Body of pancreas (tissue), 4 donors: ENCODE measurements at regions not wholly inside any gene's neighbourhood (a gene's known extent, or its start where the extent isn't known, plus 50 kb on each side); places are given as distances from the start of the nearest gene placed in this dataset.
A peak's percentile ranks its signal among the peaks of the same experiment; 100 is the strongest.
"Not testable (repeated sequence)": the region's sequence is repeated elsewhere in the genome, so short reads cannot be mapped to it uniquely, and the experiment has no call there.

Source experiments
- ATAC-seq: fragments of 150-250 bp; one replicate; pipeline ENCODE4 v1.9.1; 2016
- DNase-seq, 4 donors: peaks; one replicate each; pipeline ENCODE4 v3.0.0-alpha.2; 2019
- H3K27ac ChIP-seq, 4 donors: fragments of 200-600 bp; sonication (generic); 1 replicate in 3 of 4; 2 replicates in 1 of 4; pipeline versions ENCODE4 v1.5.1 to v1.6.1; 2016 to 2019; ENCODE audit warnings: mild to moderate bottlenecking in 1 of 4, mixed read lengths in 1 of 4, moderate library complexity in 1 of 4
- H3K27me3 ChIP-seq, 2 donors: fragments of 200-600 bp; sonication (generic); one replicate each; pipeline ENCODE4 v1.6.0; 2016; ENCODE audit warnings: mild to moderate bottlenecking in 1 of 2
- H3K36me3 ChIP-seq, 2 donors: fragments of 200-600 bp; sonication (generic); replicated peaks in 1 of 2; 2 replicates each; pipeline ENCODE4 v1.5.1; 2016; ENCODE audit warnings: low read depth in 2 of 2; ENCODE audit not compliant: insufficient read depth in 1 of 2
- H3K4me1 ChIP-seq: fragments of 200-600 bp; sonication (generic); one replicate; pipeline ENCODE4 v1.6.0; 2016
- H3K4me3 ChIP-seq, 2 donors: fragments of 200-600 bp; sonication (generic); 1 replicate in 1 of 2; 2 replicates in 1 of 2; pipeline ENCODE4 v1.5.1; 2016 to 2019
- H3K9me3 ChIP-seq, 3 donors: fragments of 200-600 bp; sonication (generic); 1 replicate in 2 of 3; 2 replicates in 1 of 3; pipeline ENCODE4 v1.5.1; 2016
- POLR2A ChIP-seq, 3 donors: fragments of 450-650 bp; IDR thresholded peaks; one replicate each; pipeline ENCODE4 v1.6.1; 2016; ENCODE audit warnings: antibody characterized with exemption in 3 of 3, mild to moderate bottlenecking in 2 of 3
- WGBS, 2 donors: methylation state at CpG; one replicate each; pipeline ENCODE4 v1.1.5; 2017; 5-methylcytosine and 5-hydroxymethylcytosine counted together
- intact Hi-C: fragments of 100-400 bp; cut with DNase I; formaldehyde crosslinking; loops from one replicate; pipeline ENCODE4 v1.15.1; 2023
- TF ChIP-seq, protein P1 (sequence below), 7 experiments: fragments of 450-650 bp in 4 of 7; fragments of 200-600 bp in 3 of 7; sonication (generic) in 3 of 7; IDR thresholded peaks; one replicate each; pipeline ENCODE4 v1.5.1; 2016 to 2019; ENCODE audit warnings: antibody characterized with exemption in 7 of 7

DNA sequence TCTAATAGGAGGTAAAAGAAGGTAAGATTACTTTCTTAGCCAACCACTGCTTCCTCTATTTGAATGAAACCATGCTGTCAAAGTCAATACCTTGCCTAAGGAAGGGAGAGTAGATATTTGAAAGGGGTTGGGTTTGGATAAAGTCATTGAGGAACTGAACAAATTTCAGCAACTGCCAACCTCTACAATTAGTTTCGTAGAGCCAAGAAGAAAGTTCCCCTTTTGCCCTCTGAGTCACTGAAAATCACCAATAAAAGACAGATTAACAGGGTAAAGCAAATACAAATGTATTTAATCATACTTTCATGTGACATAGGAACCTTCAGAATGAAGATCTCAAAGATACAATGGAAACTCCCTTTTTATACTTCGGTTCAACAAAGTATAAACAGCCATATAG, 615.7 kb downstream of the GABRG2 start:
- Histone ChIP-seq H3K4me3 (no peak overlapping the region), H3K4me1 (peaks cover 14% of the 10 kb centered on the region), H3K36me3 (no peaks in the 10 kb centered on the region), H3K27me3 (no peaks in the 10 kb centered on the region), H3K9me3 (no peaks in the 10 kb centered on the region), H3K27ac (no peak overlapping the region)
- ATAC-seq (peak; percentile 45), DNase-seq (no peak)
- WGBS, 2 donors: 7% methylated on average over 2 of the region's 2 CpGs
- no peak for TF ChIP-seq POLR2A (IDR thresholded peaks at IDR 0.05)
- TF ChIP-seq, protein P1, sequence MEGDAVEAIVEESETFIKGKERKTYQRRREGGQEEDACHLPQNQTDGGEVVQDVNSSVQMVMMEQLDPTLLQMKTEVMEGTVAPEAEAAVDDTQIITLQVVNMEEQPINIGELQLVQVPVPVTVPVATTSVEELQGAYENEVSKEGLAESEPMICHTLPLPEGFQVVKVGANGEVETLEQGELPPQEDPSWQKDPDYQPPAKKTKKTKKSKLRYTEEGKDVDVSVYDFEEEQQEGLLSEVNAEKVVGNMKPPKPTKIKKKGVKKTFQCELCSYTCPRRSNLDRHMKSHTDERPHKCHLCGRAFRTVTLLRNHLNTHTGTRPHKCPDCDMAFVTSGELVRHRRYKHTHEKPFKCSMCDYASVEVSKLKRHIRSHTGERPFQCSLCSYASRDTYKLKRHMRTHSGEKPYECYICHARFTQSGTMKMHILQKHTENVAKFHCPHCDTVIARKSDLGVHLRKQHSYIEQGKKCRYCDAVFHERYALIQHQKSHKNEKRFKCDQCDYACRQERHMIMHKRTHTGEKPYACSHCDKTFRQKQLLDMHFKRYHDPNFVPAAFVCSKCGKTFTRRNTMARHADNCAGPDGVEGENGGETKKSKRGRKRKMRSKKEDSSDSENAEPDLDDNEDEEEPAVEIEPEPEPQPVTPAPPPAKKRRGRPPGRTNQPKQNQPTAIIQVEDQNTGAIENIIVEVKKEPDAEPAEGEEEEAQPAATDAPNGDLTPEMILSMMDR (IDR thresholded peaks at IDR 0.05): no peak
- intact Hi-C loops: no loop called here

DNA sequence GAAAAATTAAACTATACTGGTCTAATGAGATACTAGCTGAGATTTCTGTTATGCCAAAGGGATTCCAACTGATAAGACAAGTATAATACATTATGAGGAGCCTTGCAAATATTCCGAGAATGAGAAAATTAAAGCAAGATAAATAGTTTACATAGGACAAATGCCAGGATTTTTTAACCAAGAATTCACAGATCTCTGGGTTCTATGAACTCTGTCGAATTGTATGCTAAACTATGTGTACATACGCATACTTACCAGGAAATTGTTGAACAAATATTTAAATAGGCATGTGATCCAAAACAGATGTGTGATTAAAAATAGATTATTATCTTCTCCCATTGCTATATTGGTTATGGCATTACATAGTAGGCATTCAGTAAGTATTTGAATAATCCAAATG, 616.6 kb downstream of the GABRG2 start:
- DNase-seq (no peak), ATAC-seq (no peak)
- WGBS, 2 donors: 6 to 8% methylated on average over 3 of the region's 3 CpGs
- no peak overlapping the region for H3K4me3 ChIP-seq
- intact Hi-C loops: no loop called here
- H3K9me3 ChIP-seq: no peaks in the 10 kb centered on the region
- peaks cover 14% of the 10 kb centered on the region for H3K4me1 ChIP-seq
- TF ChIP-seq POLR2A (IDR thresholded peaks at IDR 0.05): no peak
- TF ChIP-seq, protein P1 (IDR thresholded peaks at IDR 0.05): no peak
- H3K36me3 ChIP-seq: no peaks in the 10 kb centered on the region
- no peaks in the 10 kb centered on the region for H3K27me3 ChIP-seq
- no peak overlapping the region for H3K27ac ChIP-seq

DNA sequence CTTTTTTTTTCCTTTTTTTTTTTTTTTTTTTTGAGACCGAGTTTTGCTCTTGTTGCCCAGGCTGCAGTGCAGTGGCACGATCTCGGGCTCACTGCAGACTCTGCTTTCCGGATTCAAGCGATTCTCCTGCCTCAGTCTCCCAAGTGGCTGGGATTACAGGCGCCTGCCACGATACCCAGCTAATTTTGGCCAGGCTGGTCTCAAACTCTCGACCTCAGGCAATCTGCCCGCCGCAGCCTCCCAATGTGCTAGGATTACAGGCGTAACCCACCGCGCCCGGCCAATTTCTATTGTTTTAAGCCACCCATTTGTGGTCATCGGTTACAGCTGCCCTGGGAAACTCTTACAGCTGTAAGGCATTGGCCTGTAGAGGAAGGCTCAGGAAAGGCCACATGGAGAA, 617.7 kb downstream of the GABRG2 start:
- TF ChIP-seq POLR2A (IDR thresholded peaks at IDR 0.05): no peak
- 96 to 98% methylated on average over 14 to 15 of the region's 15 CpGs for WGBS, 2 donors
- peaks cover 14% of the 10 kb centered on the region for H3K4me1 ChIP-seq
- no peaks in the 10 kb centered on the region for H3K27me3 ChIP-seq
- ATAC-seq: no peak
- intact Hi-C loops: no loop called here
- no peak overlapping the region for H3K4me3 ChIP-seq
- DNase-seq: no peak
- H3K36me3 ChIP-seq: no peaks in the 10 kb centered on the region
- H3K27ac ChIP-seq: no peak overlapping the region
- H3K9me3 ChIP-seq: no peaks in the 10 kb centered on the region

DNA sequence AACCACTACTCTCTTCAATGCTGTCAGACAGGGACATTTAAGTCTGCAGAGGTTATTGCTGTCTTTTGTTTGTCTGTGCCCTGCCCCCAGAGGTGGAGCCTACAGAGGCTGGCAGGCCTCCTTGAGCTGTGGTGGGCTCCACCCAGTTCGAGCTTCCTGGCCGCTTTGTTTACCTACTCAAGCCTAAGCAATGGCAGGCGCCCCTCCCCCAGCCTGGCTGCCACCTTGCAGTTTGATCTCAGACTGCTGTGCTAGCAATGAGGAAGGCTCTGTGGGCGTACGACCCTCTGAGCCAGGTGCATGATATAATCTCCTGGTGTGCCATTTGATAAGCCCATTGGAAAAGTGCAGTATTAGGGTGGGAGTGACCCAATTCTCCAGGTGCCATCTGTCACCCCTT, 628.7 kb downstream of the GABRG2 start:
- H3K27me3 ChIP-seq, DNase-seq, H3K9me3 ChIP-seq, H3K36me3 ChIP-seq, H3K4me1 ChIP-seq, ATAC-seq, H3K27ac ChIP-seq, H3K4me3 ChIP-seq, intact Hi-C loops: not testable (repeated sequence)
- 50% methylated on average over 5 of the region's 5 CpGs; no CpG with 5 or more reads in 1 of the 2 donors for WGBS, 2 donors

DNA sequence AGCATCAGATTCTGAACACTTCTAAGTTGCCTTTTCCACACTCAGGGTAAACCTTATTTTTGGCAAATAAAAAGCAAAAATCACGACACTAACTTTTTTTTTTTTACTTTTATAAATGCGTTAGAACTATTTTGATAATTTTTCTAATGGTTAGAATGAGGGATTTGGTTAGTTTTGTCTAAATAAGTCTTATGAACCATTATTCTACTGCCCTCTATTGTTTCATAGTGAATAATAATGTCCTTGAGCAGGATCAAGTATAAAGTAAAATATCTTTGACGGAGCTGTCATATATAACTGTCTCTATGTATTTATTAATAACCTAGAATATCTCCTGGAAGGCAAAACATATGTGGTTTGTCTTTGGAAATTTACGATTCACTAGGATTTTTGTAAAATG, 631.8 kb downstream of the GABRG2 start:
- no peak overlapping the region for H3K27ac ChIP-seq

DNA sequence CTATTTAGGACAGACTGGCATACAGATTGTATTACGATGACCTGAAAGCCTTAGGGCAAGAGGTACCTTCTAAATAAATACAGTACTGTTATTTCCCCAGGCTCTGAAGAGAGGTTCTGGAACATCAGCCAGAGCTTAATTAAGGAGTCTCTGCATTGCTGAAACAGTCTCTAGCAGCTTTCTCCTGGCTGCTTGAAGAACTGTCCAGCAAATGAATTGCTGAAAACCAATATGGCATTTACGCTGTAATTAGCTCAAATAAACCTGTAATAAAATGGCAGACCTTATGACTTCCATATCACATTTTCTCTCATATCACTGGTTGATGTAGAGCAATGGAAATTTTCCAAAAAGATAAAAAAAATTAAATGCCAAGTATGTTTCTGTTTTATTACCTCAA, 636.3 kb downstream of the GABRG2 start:
- TF ChIP-seq, protein P1 (IDR thresholded peaks at IDR 0.05): no peak
- no peak for TF ChIP-seq POLR2A (IDR thresholded peaks at IDR 0.05)
- Histone ChIP-seq H3K27me3 (no peaks in the 10 kb centered on the region), H3K36me3 (no peaks in the 10 kb centered on the region), H3K4me1 (no peaks in the 10 kb centered on the region), H3K9me3 (no peaks in the 10 kb centered on the region), H3K27ac (no peak overlapping the region), H3K4me3 (no peak overlapping the region)
- 28 to 32% methylated on average over 2 of the region's 2 CpGs for WGBS, 2 donors
- DNase-seq (no peak), ATAC-seq (no peak)
- intact Hi-C loops: no loop called here

More for the DNA sequence above, 631.8 kb downstream of the GABRG2 start:
- ATAC-seq (no peak), DNase-seq (no peak)
- 29 to 35% methylated on average over 4 of the region's 4 CpGs for WGBS, 2 donors
- no peak overlapping the region for H3K4me3 ChIP-seq
- no peaks in the 10 kb centered on the region for H3K36me3 ChIP-seq
- no peaks in the 10 kb centered on the region for H3K4me1 ChIP-seq
- no peaks in the 10 kb centered on the region for H3K27me3 ChIP-seq
- TF ChIP-seq, protein P1 (IDR thresholded peaks at IDR 0.05): no peak
- TF ChIP-seq POLR2A (IDR thresholded peaks at IDR 0.05): no peak
- no peaks in the 10 kb centered on the region for H3K9me3 ChIP-seq
- intact Hi-C loops: no loop called here
